ENCODE measurements at regions not wholly inside any gene's neighbourhood (a gene's known extent, or its start where the extent isn't known, plus 50 kb on each side); places are given as distances from the start of the nearest gene placed in this dataset.
"Not testable (repeated sequence)": the region's sequence is repeated elsewhere in the genome, so short reads cannot be mapped to it uniquely, and the experiment has no call there.

DNA sequence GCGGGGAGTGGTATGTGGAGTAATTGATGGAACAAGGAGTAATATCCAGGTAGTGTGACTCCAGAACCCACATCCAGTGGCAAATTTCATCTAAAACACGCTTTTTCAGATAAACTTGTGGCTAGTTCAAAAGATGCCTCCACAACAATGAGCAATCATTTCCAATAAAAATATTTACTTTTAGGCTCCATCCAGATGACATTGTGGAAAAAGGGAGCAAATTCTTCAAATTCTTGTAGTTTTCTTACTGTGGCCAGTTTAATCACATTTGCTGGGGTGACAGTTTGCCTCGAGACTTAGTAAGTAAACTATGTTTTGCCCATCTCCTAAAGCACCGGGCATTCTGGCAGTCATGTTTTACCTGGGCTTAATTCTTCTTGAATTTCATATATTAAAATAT is 243.6 kb downstream of the IRS1 start:
- H3K27ac ChIP-seq (ENCODE audit: low read depth, low read length): no peak overlapping the region
- WGBS, 3 donors: 80 to 89% (median 86%) methylated on average over 4 of the region's 4 CpGs

DNA sequence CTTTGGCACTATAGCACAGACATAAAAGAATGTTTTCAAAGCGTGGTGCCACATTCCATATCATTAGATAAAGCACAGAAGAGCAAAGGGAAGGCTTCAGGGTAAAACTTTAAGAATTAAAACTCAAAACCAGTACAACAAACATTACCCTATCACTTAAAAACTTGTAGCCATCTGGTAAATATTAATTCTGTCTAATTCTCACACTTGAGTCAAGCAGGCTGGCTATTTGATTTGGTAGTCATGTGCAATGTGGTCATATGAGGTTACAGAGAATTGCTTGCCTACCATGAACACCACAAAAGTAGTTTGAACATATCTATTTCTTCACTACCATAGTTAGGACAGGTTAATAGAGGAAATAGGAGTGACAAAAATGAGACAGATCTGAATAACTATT is 244.9 kb downstream of the IRS1 start:
- H3K27ac ChIP-seq (ENCODE audit: low read depth, low read length): no peak overlapping the region
- 79 to 86% (median 84%) methylated on average over 1 of the region's 1 CpG for WGBS, 3 donors

DNA sequence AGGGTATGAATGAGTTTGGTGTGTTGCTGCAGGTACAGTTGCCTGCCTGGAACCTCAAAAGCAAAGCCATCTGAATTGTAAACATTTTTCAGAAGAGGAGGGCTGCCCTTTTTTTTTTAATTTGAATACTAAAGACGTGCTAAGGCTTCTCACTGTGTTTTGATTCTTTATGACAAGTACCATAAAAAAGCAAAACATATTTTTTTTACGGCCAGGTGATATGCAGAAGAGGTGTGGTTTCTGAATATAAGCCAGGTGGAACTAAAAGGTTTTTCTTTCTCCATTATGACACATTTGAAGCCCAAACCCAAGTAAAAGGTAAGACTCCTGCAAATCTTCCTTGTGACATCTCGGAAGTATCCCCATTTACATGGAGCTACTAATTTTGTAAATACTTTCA is 246.3 kb downstream of the IRS1 start:
- WGBS, 3 donors: 79 to 80% (median 79%) methylated on average over 3 of the region's 3 CpGs
- no peak overlapping the region for H3K27ac ChIP-seq (ENCODE audit: low read depth, low read length)

DNA sequence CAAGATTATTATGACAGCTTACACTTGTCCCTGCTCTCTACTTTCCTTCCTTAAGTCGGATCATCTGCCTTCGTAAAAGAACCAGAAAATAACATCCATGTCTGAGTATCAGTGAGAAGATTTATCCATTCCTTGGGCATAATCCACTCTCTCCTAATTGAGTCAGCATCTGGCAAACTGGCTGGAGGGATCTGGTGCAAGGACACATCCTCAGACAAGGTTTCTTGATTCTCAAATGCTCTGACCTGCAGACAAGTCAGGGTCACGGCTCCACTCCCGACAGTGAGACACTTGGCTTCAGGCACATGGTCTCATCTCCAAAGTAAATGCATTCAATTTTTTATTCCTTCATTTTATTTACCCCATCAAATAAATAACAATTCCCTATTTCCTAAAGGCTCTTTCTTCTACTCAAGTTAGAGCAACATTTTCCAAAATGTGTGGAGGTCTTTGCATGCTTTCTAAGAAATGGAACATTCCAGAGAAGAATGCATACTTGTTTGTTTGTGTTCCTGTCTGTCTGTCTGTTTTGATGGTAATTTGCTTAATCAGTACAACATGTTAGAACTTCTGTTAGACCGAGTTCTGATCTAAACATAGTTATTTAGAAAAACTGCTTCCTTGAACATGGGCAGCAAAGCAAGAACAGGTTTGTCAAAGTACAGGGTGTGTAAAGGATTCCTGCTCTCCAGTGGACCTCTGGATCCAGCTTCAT is 246.9 kb downstream of the IRS1 start:
- WGBS, 3 donors: 65 to 71% (median 67%) methylated on average over 5 of the region's 5 CpGs
- no peak overlapping the region for H3K27ac ChIP-seq (ENCODE audit: low read depth, low read length)

DNA sequence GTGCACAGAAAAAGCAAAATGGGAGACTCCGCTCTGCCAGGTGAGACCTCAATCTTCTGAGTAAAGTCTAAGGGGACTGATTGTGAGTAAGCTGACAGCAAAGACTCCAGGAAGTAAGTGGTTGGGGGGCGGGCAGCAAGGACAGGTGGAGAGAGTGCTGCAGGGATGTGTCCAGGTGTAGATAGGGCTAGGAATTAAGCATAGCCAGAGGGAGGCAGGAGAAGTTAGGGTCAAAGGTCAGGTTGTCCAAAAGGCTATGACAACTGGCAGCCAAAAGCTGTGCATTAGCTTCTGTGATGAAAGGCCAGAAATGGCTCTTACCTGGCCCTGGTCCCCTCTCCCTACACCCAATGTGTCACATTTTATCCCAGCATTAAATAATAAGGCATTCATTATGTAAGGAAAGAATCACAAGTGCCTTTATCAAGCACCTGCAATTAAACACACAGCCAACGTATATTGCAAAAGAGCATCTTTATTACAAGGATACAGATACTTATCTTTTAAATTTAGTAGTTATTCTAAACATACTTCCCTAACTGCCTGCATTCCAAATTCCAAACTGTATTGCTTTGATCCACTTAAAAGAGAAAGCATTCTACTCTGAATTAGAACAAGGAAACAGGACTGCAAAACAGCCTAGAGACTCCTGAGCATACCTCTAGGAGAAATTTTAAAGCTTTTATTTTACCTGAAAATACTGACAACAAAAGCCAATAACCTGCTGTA is 247.9 kb downstream of the IRS1 start:
- WGBS, 3 donors: 89 to 95% (median 90%) methylated on average over 3 of the region's 3 CpGs
- no peak overlapping the region for H3K27ac ChIP-seq (ENCODE audit: low read depth, low read length)

DNA sequence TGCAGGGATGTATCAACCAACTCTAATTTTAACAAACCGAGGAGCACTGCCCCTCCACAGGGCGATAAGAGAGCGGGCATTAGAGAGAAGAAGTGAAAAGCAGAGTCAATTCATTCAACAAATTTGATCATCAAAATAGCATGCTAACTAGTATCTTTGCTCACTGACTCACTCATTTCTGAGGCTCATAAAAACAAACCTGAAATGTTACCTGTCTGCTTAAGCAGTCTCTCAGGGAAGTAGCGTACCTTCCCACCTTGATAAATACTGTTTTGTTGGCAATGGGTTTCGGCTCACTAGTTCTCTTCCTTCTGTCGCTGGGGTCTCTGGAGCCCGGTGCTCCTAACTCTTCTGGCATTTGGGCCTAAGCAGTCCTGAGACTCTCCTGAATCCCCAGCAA is 248.8 kb downstream of the IRS1 start:
- WGBS, 3 donors: 88 to 92% (median 90%) methylated on average over 7 of the region's 7 CpGs
- no peak overlapping the region for H3K27ac ChIP-seq (ENCODE audit: low read depth, low read length)

DNA sequence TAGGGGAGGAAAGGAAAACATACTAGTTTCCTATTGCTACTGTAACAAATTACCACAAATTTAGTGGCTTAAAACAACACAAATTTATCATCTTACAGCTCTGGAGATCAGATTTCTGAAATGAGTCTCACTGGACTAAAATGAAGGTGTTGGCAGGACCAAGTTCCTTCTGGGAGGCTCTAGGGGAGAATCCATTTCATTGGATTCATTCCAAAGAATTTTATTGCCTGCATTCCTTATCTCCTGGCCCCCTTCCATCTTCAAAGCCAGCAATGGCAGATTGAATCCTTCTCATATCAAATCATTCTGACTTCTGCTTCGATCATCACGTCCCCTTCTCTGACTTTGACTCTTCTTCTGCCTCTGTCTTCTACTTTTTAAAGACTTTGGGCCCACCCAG is 250.9 kb downstream of the IRS1 start:
- 26 to 65% (median 43%) methylated on average over 2 of the region's 2 CpGs for WGBS, 3 donors
- no peak overlapping the region for H3K27ac ChIP-seq (ENCODE audit: low read depth, low read length)

DNA sequence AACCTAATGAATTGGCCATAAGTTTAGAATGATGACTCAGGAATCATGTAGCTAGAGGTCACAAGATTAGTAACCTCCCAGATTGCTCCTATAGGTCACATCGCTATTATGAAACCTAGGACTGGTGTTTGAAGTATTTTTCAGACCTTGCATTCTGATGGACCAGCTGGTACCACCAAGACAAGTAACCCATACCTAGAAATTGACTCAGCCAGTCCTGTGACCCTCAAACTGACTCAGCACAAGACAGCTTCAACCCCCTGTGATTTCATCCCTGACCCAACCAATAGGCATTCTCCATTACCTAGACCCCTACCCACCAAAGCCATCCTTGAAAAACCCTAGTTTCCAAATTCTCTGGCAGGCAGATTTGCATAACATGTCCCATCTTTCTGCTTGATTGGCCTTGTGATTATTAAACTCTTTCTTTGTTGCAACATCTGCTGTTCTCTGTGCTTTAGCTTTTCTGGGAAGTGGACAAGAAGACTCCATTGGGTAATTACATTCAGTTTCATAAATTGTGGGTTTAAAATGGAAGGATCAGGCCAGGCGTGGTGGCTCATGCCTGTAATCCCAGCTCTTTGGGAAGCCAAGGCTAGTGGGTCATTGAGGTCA is 254.9 kb downstream of the IRS1 start:
- no peak overlapping the region for H3K27ac ChIP-seq (ENCODE audit: low read depth, low read length)
- 79 to 84% (median 81%) methylated on average over 2 of the region's 2 CpGs for WGBS, 3 donors

DNA sequence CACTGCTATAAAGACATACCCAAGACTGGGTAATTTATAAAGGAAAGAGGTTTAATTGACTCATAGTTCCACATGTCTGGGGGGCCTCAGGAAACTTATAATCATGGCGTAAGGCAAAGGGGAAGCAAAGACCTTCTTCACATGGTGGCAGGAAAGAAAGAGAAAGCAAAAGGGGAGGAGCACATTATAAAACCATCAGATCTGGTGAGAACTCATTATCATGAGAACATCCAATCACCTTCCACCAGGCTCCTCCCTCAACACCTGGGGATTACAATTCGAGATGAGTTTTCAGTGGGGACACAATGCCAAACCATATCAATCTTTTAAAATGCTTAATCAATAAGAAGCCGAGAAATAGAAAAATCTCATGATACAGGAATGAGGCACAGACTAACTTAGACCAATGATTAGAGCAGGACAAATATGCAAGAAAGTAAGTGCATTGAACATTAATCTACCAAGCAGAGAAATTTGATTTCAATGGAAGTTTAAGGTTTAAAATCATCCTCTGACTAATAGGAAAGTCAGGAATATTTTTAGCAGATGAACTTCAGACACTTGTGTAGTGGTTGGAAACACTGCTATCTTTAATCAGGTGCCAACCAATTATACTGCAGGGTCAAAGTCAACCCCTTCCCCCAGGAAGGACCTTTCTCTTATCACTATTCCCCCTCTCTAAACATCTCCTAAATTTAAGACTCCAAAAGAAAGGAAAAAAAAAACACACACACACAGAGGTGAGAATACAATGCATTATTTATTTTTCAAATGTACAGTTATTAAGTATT is 259.2 kb downstream of the IRS1 start:
- H3K27ac ChIP-seq (ENCODE audit: low read depth, low read length): no peak overlapping the region
- WGBS, 3 donors: 57 to 80% (median 74%) methylated on average over 3 of the region's 3 CpGs

DNA sequence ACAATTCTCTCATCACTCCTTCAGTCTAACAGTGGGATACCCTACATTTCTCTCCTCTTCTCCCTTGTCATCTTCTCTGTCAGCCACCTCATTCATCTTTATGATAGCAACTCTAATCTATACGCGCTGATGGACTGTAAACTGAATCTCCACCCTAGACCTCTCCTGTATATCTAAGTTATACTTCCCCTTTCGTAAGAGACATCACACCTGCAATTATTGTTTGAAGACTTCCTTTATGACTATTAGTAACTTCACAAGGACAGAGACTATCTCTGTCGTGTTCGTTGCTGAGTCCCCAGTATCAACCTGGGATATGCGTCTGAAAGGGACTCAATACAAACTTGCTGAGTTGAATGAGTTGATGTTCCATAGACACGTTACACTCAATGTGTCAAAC is 263.2 kb downstream of the IRS1 start:
- H3K27ac ChIP-seq (ENCODE audit: low read depth, low read length): no peak overlapping the region
- 87 to 93% (median 90%) methylated on average over 7 of the region's 7 CpGs for WGBS, 3 donors

DNA sequence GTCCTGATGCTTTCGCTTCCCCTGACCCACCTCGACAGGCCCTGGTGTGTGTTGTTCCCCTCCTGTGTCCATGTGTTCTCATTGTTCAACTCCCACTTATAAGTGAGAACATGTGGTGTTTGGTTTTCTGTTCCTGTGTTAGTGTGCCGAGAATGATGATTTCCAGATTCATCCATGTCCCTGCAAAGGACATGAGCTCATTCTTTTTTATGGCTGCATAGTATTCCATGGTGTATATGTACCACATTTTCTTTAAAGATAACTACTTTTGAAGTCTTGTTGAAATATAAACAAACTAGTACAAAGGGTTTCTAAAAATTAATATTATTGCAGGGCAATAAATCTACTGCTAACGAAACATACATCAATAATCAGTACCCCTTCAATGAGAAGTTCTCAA is 266.6 kb downstream of the IRS1 start:
- not testable (repeated sequence) for H3K27ac ChIP-seq (ENCODE audit: low read depth, low read length)
- 84 to 92% (median 88%) methylated on average over 4 of the region's 4 CpGs for WGBS, 3 donors

DNA sequence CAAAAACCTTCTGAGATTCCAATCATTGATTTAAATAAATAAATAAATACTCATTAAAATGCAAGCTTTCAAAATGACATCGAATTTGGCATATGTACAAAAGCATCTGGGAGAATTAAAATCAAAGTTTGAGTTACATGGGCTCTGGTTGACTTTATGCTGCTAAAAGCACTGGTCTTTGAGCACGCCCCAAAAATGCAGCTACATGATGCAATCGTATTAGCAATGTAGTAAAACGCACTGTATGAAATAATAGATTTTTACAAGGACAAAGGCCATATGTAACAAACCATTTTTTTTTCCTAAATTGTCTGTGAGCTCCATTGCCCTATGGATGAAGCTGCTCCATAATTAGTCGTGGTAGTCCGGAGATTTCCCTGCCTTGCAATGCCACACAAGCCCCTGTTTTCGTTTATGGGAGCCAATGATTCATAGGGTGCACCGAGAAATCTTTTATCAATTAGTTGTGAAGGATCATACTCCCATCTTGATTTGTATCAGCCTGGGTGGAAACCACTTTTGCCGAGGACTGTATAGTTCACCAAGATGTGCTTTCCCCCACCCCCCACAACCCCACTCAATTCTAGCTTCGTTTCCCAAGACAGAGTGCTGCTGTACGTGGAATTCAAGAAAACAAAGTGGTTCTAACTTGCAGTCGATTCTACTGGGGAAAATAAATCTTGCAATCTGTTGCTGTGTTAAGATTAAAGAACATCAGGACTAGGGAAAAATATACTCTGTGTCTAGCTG is 268.4 kb downstream of the IRS1 start:
- no peak overlapping the region for H3K27ac ChIP-seq (ENCODE audit: low read depth, low read length)
- WGBS, 3 donors: 67 to 82% (median 69%) methylated on average over 12 of the region's 12 CpGs

DNA sequence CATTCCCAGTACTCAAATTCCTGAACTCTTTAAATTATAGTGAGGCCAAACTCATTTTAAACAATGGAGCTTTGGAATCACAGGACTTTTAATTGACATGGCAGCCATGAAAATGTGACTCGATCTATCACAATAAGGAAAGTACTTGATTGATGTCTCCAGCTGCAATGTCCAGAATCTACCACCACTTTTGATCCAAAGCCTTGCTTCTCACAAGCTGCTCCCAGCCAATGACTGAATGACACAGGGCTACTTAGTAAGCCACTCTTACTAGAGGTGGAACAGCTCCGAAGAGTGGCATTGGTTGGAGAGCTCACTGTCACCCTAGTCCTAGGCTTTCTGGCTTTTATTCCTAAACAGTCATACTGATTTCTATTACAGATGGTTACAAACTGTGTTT is 270.1 kb downstream of the IRS1 start:
- no peak overlapping the region for H3K27ac ChIP-seq (ENCODE audit: low read depth, low read length)
- WGBS, 3 donors: 87 to 97% (median 91%) methylated on average over 2 of the region's 2 CpGs

DNA sequence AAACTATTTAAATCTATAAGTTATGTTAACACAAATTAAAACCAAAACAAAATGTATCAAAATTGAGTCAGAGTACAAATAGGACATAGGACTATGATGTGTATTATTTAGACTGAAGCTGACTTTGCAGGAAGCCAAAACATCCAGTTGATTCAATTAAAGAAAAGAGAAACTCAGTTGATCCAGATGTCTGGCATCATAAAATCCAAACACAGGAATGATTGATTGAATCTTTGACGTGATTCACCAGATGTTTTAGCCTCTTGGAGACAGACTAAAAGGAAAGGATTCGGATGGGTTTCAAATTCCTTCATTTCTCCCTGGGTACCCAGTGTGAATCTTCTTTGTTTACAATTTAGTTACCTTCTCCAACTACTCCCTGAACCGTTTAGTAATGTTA is 272.9 kb downstream of the IRS1 start:
- no peak overlapping the region for H3K27ac ChIP-seq (ENCODE audit: low read depth, low read length)
- 42 to 62% (median 47%) methylated on average over 3 of the region's 3 CpGs for WGBS, 3 donors

DNA sequence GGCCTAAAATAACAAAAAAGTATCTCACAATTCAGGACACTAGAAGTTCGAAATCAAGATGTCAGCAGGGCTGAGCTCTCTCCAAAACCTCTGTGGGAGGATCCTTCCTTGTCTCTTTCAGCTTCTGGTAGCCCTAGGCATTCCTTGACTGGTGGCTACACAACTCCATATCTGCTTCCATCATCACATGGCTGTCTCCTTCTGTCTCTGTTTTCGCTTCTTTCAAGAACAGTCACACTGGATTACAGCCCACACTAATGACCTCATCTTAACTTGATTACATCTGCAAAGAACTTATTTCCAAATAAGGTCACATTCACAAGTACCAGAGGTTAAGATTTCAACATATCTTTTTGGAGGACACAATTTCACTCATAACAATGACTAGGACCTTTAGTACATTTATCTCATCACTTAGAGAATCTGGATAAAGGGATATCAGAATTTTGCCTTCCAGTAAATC is 275.2 kb downstream of the IRS1 start:
- 71 to 78% (median 72%) methylated on average over 2 of the region's 2 CpGs for WGBS, 3 donors
- H3K27ac ChIP-seq (ENCODE audit: low read depth, low read length): no peak overlapping the region

DNA sequence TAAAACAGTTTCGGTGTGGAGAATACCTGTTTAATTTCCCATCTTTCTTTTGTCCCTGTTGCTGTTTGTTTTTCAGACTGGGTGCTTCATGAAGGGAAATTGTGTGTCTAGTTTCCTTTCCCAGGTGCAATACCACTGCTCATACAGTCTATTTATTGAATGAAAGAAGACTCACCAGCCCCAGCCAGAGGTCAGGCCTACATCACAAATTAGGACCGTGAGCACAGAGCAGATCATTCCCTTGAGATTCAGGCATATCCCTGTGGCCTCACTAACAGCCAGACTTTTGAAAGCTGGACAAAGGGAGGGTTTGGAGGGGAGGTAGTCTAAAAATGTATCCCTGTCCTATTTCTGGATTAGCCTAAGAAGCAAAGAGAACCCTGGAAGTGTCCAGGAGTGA is 278.9 kb downstream of the IRS1 start:
- WGBS, 3 donors: 69 to 83% (median 77%) methylated on average over 2 of the region's 2 CpGs
- H3K27ac ChIP-seq (ENCODE audit: low read depth, low read length): no peak overlapping the region

DNA sequence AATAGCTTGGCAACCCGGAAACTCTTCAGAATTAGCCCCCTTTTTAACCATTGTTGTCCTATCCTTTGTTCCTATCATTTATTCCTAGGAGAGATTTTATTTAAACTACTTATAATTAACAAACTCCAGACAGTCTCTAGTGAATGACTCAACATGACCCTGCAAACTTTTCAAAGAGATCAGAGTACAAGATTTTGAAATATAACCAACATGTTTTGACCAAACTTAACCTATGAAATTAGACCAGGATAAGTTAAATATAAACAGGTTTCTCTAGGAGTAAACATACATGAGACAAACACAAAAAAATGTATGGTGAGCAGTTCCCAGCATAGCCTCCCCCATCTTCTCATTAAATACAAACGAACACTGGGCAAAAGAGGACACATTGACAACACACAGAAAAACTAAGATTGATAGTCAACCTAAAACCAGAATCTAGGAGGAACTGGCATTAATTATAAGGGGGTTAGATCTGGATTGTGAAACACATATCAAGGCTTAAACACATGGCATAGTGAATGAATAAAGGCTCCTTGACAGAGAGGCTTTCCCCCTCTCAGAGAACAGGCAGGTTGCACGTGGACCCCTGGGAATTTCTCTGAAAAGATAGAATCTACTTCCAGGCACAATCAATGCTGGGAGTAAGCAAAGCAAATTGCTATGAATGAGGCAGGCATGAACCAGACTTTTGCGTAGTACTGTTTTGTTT is 284.1 kb downstream of the IRS1 start:
- H3K27ac ChIP-seq (ENCODE audit: low read depth, low read length): no peak overlapping the region
- WGBS, 3 donors: 60 to 65% (median 64%) methylated on average over 4 of the region's 4 CpGs

DNA sequence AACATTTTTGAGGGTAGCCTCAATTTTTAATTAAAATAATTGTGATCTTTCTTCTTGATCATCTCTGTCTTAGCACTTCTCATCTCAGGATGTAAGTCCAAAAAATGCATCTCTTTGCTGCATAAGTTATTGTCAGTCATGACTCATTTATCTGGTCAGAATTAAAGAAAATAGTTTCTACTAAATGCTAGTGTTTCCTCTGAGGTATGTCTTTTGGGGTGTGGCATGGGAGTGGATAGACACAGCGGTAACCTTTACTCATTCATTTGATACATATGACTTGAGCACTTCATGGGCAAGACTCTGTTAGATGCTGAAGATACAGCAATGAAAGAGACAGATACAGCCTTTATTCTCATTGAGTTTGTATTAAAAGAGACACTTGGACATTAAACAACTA is 284.7 kb downstream of the IRS1 start:
- 46 to 97% (median 92%) methylated on average over 1 of the region's 1 CpG for WGBS, 3 donors
- no peak overlapping the region for H3K27ac ChIP-seq (ENCODE audit: low read depth, low read length)

Measured in adipose tissue (tissue), 3 donors.